Sigmoid colon (tissue), 4 donors: ENCODE measurements at regions not wholly inside any gene's neighbourhood (a gene's known extent, or its start where the extent isn't known, plus 50 kb on each side); places are given as distances from the start of the nearest gene placed in this dataset.

Experiments used
- CTCF ChIP-seq, 4 experiments: fragments of 450-650 bp in 3 of 4; fragments of 200-600 bp in 1 of 4; IDR thresholded peaks; one replicate each; pipeline ENCODE4 v1.5.1; 2016 to 2019; ENCODE audit warnings: antibody characterized with exemption in 4 of 4, mild to moderate bottlenecking in 3 of 4, moderate library complexity in 2 of 4
- EP300 ChIP-seq, 4 donors: sonication (generic); formaldehyde crosslinking; IDR thresholded peaks; one replicate each; pipeline ENCODE4 v1.6.1; 2017; ENCODE audit warnings: antibody characterized with exemption in 4 of 4
- POLR2A ChIP-seq, 2 donors: fragments of 450-650 bp; IDR thresholded peaks; one replicate each; pipeline ENCODE4 v1.6.1; 2016; ENCODE audit warnings: antibody characterized with exemption in 2 of 2, mild to moderate bottlenecking in 2 of 2, moderate library complexity in 2 of 2
- POLR2AphosphoS5 ChIP-seq, 4 donors: sonication (generic); formaldehyde crosslinking; IDR thresholded peaks; one replicate each; pipeline ENCODE4 v1.6.1; 2017; ENCODE audit warnings: antibody characterized with exemption in 4 of 4

DNA sequence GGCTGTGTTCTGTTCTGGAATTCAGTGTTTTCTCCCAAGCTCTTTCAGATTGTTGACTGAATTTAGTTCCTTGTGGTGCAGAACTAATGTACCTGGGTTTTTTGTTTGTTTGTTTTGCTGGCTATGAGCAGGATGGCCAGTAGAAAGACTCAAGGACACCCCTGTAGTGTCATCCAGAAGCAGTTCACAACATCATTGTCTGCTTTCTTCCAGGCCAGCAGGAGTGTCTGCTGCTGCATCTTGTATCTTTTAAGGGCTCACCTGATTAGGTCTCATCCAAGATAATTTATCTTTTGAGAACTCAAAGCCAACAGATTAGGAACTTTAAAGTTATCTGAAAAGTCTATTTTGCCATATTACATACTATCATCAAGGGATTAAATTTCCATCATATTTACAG, 318.5 kb upstream of the MC4R start:
- TF ChIP-seq POLR2AphosphoS5 (IDR thresholded peaks at IDR 0.05) = no peak
- TF ChIP-seq EP300 (IDR thresholded peaks at IDR 0.05) = no peak
- TF ChIP-seq CTCF (IDR thresholded peaks at IDR 0.05) = no peak
- no peak for TF ChIP-seq POLR2A (IDR thresholded peaks at IDR 0.05)
